HG03097 (cell line): ENCODE measurements at regions not wholly inside any gene's neighbourhood (a gene's known extent, or its start where the extent isn't known, plus 50 kb on each side); places are given as distances from the start of the nearest gene placed in this dataset.
"Not testable (repeated sequence)": the region's sequence is repeated elsewhere in the genome, so short reads cannot be mapped to it uniquely, and the experiment has no call there.

Experiments
- ATAC-seq: cut with Tn5 transposase; IDR thresholded peaks from one replicate; pipeline ENCODE4 v1.9.1; 2021; ENCODE audit not compliant: unreplicated experiment, low FRiP score

- no peak for ATAC-seq
These were observed 169.8 kb downstream of the LAT start for GRCh38 chr16:29154676-29155121.

- no peak for ATAC-seq
These were observed 169.2 kb downstream of the LAT start for GRCh38 chr16:29154088-29154487.

GRCh38 chr16:29153307-29153706 lies 168.5 kb downstream of the LAT start:
- not testable (repeated sequence) for ATAC-seq

- not testable (repeated sequence) for ATAC-seq
These were observed 167.7 kb downstream of the LAT start for GRCh38 chr16:29152544-29153031.

GRCh38 chr16:29151317-29151716 lies 166.5 kb downstream of the LAT start:
- ATAC-seq = no peak

- ATAC-seq = not testable (repeated sequence)
These were observed 165.1 kb downstream of the LAT start for GRCh38 chr16:29149912-29150311.

GRCh38 chr16:29148867-29149272 lies 164.0 kb downstream of the LAT start:
- ATAC-seq = no peak

GRCh38 chr16:29148131-29148691 lies 163.4 kb downstream of the LAT start:
- ATAC-seq = no peak

GRCh38 chr16:29147710-29148109 lies 162.9 kb downstream of the LAT start:
- ATAC-seq = not testable (repeated sequence)

GRCh38 chr16:29146808-29147643 lies 162.2 kb downstream of the LAT start:
- ATAC-seq = not testable (repeated sequence)

- no peak for ATAC-seq
These were observed 161.4 kb downstream of the LAT start for GRCh38 chr16:29146266-29146665.

GRCh38 chr16:29145486-29146225 lies 160.8 kb downstream of the LAT start:
- ATAC-seq = not testable (repeated sequence)

GRCh38 chr16:29145086-29145485 lies 160.2 kb downstream of the LAT start:
- ATAC-seq = not testable (repeated sequence)

- not testable (repeated sequence) for ATAC-seq
These were observed 159.8 kb downstream of the LAT start for GRCh38 chr16:29144669-29145062.

- not testable (repeated sequence) for ATAC-seq
These were observed 159.2 kb downstream of the LAT start for GRCh38 chr16:29143739-29144668.

GRCh38 chr16:29142506-29142905 lies 157.7 kb downstream of the LAT start:
- ATAC-seq = not testable (repeated sequence)

GRCh38 chr16:29141586-29142324 lies 156.9 kb downstream of the LAT start:
- ATAC-seq = no peak

- ATAC-seq = not testable (repeated sequence)
These were observed 156.3 kb downstream of the LAT start for GRCh38 chr16:29141121-29141520.
